ENCODE measurements at regions not wholly inside any gene's neighbourhood (a gene's known extent, or its start where the extent isn't known, plus 50 kb on each side); places are given as distances from the start of the nearest gene placed in this dataset.

GRCh38 chr5:29924107-29924506 lies 1269.4 kb upstream of the CDH6 start:
- DNase-seq = no peak

- DNase-seq = no peak
Observed at GRCh38 chr5:29905626-29906353, 1287.7 kb upstream of the CDH6 start.

GRCh38 chr5:29902859-29903258 lies 1290.6 kb upstream of the CDH6 start:
- DNase-seq = no peak

GRCh38 chr5:29899583-29899982 lies 1293.9 kb upstream of the CDH6 start:
- DNase-seq = no peak

GRCh38 chr5:29897916-29898315 lies 1295.6 kb upstream of the CDH6 start:
- no peak for DNase-seq

GRCh38 chr5:29896646-29897045 lies 1296.8 kb upstream of the CDH6 start:
- DNase-seq = no peak

GRCh38 chr5:29894668-29895067 lies 1298.8 kb upstream of the CDH6 start:
- DNase-seq = no peak

- DNase-seq = no peak
Observed at GRCh38 chr5:29889051-29889450, 1304.4 kb upstream of the CDH6 start.

- no peak for DNase-seq
Observed at GRCh38 chr5:29885595-29885994, 1307.9 kb upstream of the CDH6 start.

- DNase-seq = no peak
Observed at GRCh38 chr5:29882036-29882435, 1311.5 kb upstream of the CDH6 start.

- no peak for DNase-seq
Observed at GRCh38 chr5:29879401-29879800, 1314.1 kb upstream of the CDH6 start.

GRCh38 chr5:29878599-29878998 lies 1314.9 kb upstream of the CDH6 start:
- no peak for DNase-seq

GRCh38 chr5:29867155-29867554 lies 1326.3 kb upstream of the CDH6 start:
- DNase-seq = no peak

- no peak for DNase-seq
Observed at GRCh38 chr5:29853711-29854220, 1339.7 kb upstream of the CDH6 start.

GRCh38 chr5:29852329-29852728 lies 1341.2 kb upstream of the CDH6 start:
- DNase-seq = no peak

GRCh38 chr5:29845206-29845605 lies 1348.3 kb upstream of the CDH6 start:
- DNase-seq = no peak

GRCh38 chr5:29833394-29833793 lies 1360.1 kb upstream of the CDH6 start:
- DNase-seq = no peak

- no peak for DNase-seq
Observed at GRCh38 chr5:29822521-29822920, 1371.0 kb upstream of the CDH6 start.

- no peak for DNase-seq
Observed at GRCh38 chr5:29811914-29812679, 1381.4 kb upstream of the CDH6 start.

GRCh38 chr5:29805804-29806203 lies 1387.7 kb upstream of the CDH6 start:
- no peak for DNase-seq

GRCh38 chr5:29800752-29801151 lies 1392.7 kb upstream of the CDH6 start:
- no peak for DNase-seq

GRCh38 chr5:29796013-29796412 lies 1397.5 kb upstream of the CDH6 start:
- no peak for DNase-seq

GRCh38 chr5:29795096-29795652 lies 1398.3 kb upstream of the CDH6 start:
- no peak for DNase-seq
